ENCODE measurements at regions not wholly inside any gene's neighbourhood (a gene's known extent, or its start where the extent isn't known, plus 50 kb on each side); places are given as distances from the start of the nearest gene placed in this dataset.

GRCh38 chr1:222919478-222919865 lies 104.6 kb downstream of the DISP1 start:
- H4K20me1 ChIP-seq (ENCODE audit: control insufficient read depth, extremely low read depth, insufficient read depth, low read length) = no peaks in the 10 kb centered on the region
- no peak for FAIRE-seq
- dilution Hi-C loops (cut with MboI; ENCODE audit: extremely low pct_ligation_motif_present, low sequenced_read_pairs) = no loop called here

GRCh38 chr1:222920169-222920568 lies 105.3 kb downstream of the DISP1 start:
- H3K4me2 ChIP-seq (ENCODE audit: control insufficient read depth, extremely low read depth, insufficient read depth, low read depth, low read length) = no peak overlapping the region
- DNase-seq (ENCODE audit: low read depth, low spot score) = no peak
- TF ChIP-seq, protein P1, sequence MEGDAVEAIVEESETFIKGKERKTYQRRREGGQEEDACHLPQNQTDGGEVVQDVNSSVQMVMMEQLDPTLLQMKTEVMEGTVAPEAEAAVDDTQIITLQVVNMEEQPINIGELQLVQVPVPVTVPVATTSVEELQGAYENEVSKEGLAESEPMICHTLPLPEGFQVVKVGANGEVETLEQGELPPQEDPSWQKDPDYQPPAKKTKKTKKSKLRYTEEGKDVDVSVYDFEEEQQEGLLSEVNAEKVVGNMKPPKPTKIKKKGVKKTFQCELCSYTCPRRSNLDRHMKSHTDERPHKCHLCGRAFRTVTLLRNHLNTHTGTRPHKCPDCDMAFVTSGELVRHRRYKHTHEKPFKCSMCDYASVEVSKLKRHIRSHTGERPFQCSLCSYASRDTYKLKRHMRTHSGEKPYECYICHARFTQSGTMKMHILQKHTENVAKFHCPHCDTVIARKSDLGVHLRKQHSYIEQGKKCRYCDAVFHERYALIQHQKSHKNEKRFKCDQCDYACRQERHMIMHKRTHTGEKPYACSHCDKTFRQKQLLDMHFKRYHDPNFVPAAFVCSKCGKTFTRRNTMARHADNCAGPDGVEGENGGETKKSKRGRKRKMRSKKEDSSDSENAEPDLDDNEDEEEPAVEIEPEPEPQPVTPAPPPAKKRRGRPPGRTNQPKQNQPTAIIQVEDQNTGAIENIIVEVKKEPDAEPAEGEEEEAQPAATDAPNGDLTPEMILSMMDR (optimal IDR thresholded peaks at IDR 0.05 in 1 of 3, IDR thresholded peaks at IDR 0.05 in 1 of 3, conservative IDR thresholded peaks at IDR 0.05 in 1 of 3; ENCODE audit: extremely low read depth in 1 of 3, insufficient read depth in 2 of 3, low read length in 3 of 3) = no peak
- no peak for TF ChIP-seq EZH2 (IDR thresholded peaks at IDR 0.05; ENCODE audit: low read length)
- peaks cover 14% of the 10 kb centered on the region for H3K4me1 ChIP-seq (ENCODE audit: control insufficient read depth, extremely low read depth, insufficient read depth, low read length)
- no peaks in the 10 kb centered on the region for H3K27me3 ChIP-seq (ENCODE audit: control insufficient read depth, extremely low read depth, insufficient read depth, low read length)
- H3K79me2 ChIP-seq (ENCODE audit: control insufficient read depth, insufficient read depth, low read length) = no peaks in the 10 kb centered on the region
- H3K9ac ChIP-seq (ENCODE audit: control insufficient read depth, extremely low read depth, insufficient read depth, low read length) = no peak overlapping the region
- peaks cover 4% of the 10 kb centered on the region for H3K9me3 ChIP-seq (ENCODE audit: control insufficient read depth, low read depth, low read length)
- no peaks in the 10 kb centered on the region for H3K9me1 ChIP-seq (ENCODE audit: control insufficient read depth, extremely low read depth, insufficient read depth, low read length)
- H3K4me3 ChIP-seq (ENCODE audit: control insufficient read depth in 2 of 3, extremely low read depth in 1 of 3, insufficient read depth in 2 of 3, low read depth in 1 of 3, low read length in 3 of 3) = no peak overlapping the region
- H3K27ac ChIP-seq (ENCODE audit: control insufficient read depth, insufficient read depth, low read length) = no peak overlapping the region
- dilution Hi-C loops (cut with MboI; ENCODE audit: extremely low pct_ligation_motif_present, low sequenced_read_pairs) = no loop called here
- FAIRE-seq = no peak
- no peak overlapping the region for H2AFZ ChIP-seq (ENCODE audit: control insufficient read depth, low read length)
- H4K20me1 ChIP-seq (ENCODE audit: control insufficient read depth, extremely low read depth, insufficient read depth, low read length) = no peaks in the 10 kb centered on the region
- H3K36me3 ChIP-seq (ENCODE audit: control insufficient read depth in 2 of 2, extremely low read depth in 1 of 2, insufficient read depth in 2 of 2, low read length in 2 of 2) = no peaks in the 10 kb centered on the region

More at GRCh38 chr1:222919478-222919865, 104.6 kb downstream of the DISP1 start:
- Histone ChIP-seq H3K27ac (ENCODE audit: control insufficient read depth, insufficient read depth, low read length) (peak overlapping the region; percentile 53), H3K9ac (ENCODE audit: control insufficient read depth, extremely low read depth, insufficient read depth, low read length) (peak overlapping the region; percentile 59), H3K4me2 (ENCODE audit: control insufficient read depth, extremely low read depth, insufficient read depth, low read depth, low read length) (peak overlapping the region; percentile 66), H3K9me3 (ENCODE audit: control insufficient read depth, low read depth, low read length) (peaks cover 4% of the 10 kb centered on the region), H3K4me3 (ENCODE audit: control insufficient read depth in 2 of 3, extremely low read depth in 1 of 3, insufficient read depth in 2 of 3, low read depth in 1 of 3, low read length in 3 of 3) (peak overlapping the region in 2 of 3 experiments; percentile 39 to 47), H3K36me3 (ENCODE audit: control insufficient read depth in 2 of 2, extremely low read depth in 1 of 2, insufficient read depth in 2 of 2, low read length in 2 of 2) (no peaks in the 10 kb centered on the region), H2AFZ (ENCODE audit: control insufficient read depth, low read length) (peak overlapping the region; percentile 88), H3K9me1 (ENCODE audit: control insufficient read depth, extremely low read depth, insufficient read depth, low read length) (no peaks in the 10 kb centered on the region), H3K4me1 (ENCODE audit: control insufficient read depth, extremely low read depth, insufficient read depth, low read length) (peaks cover 14% of the 10 kb centered on the region), H3K27me3 (ENCODE audit: control insufficient read depth, extremely low read depth, insufficient read depth, low read length) (no peaks in the 10 kb centered on the region), H3K79me2 (ENCODE audit: control insufficient read depth, insufficient read depth, low read length) (no peaks in the 10 kb centered on the region)
- TF ChIP-seq, protein P1 (optimal IDR thresholded peaks at IDR 0.05 in 1 of 3, IDR thresholded peaks at IDR 0.05 in 1 of 3, conservative IDR thresholded peaks at IDR 0.05 in 1 of 3; ENCODE audit: extremely low read depth in 1 of 3, insufficient read depth in 2 of 3, low read length in 3 of 3) = no peak
- TF ChIP-seq EZH2 (IDR thresholded peaks at IDR 0.05; ENCODE audit: low read length) = no peak
- DNase-seq (ENCODE audit: low read depth, low spot score) = no peak

Measured in keratinocyte (primary cell).